GM23338 (cell line): ENCODE measurements at regions not wholly inside any gene's neighbourhood (a gene's known extent, or its start where the extent isn't known, plus 50 kb on each side); places are given as distances from the start of the nearest gene placed in this dataset.

Experiments used
- ATAC-seq: fragments of 200-7000 bp; cut with Tn5 transposase; 3 replicates; pipeline ENCODE4 v1.9.1; 2020
- DNase-seq: peaks from one replicate; pipeline ENCODE4 v3.0.0-alpha.2; 2015; ENCODE audit warnings: low spot score
- H2AFZ ChIP-seq: fragments of 200-600 bp; sonication (generic); 2 replicates; pipeline ENCODE4 v1.8.0; 2016; ENCODE audit warnings: antibody characterized with exemption, mild to moderate bottlenecking, moderate library complexity
- H3F3A ChIP-seq: fragments of 200-600 bp; sonication (generic); replicated peaks from 2 replicates; pipeline ENCODE4 v1.8.0; 2017; ENCODE audit warnings: antibody characterized with exemption, mixed run types, low read depth
- H3K27ac ChIP-seq: fragments of 200-600 bp; sonication (generic); 2 replicates; pipeline ENCODE4 v1.6.1; 2016; ENCODE audit warnings: low read depth
- H3K27me3 ChIP-seq: fragments of 200-600 bp; sonication (generic); 2 replicates; pipeline ENCODE4 v1.8.0; 2016; ENCODE audit warnings: mild to moderate bottlenecking, mixed run types, moderate library complexity; ENCODE audit not compliant: insufficient read depth
- H3K36me3 ChIP-seq: fragments of 200-600 bp; sonication (generic); 2 replicates; pipeline ENCODE4 v1.8.0; 2016; ENCODE audit warnings: mild to moderate bottlenecking; ENCODE audit not compliant: insufficient read depth
- H3K4me1 ChIP-seq: fragments of 200-600 bp; sonication (generic); 2 replicates; pipeline ENCODE4 v1.8.0; 2016; ENCODE audit warnings: mild to moderate bottlenecking, moderate library complexity; ENCODE audit not compliant: insufficient read depth
- H3K4me2 ChIP-seq: fragments of 200-600 bp; sonication (generic); 2 replicates; pipeline ENCODE4 v1.7.1; 2017; ENCODE audit warnings: mixed run types
- H3K4me3 ChIP-seq: fragments of 200-600 bp; sonication (generic); 2 replicates; pipeline ENCODE4 v1.6.1; 2016; ENCODE audit warnings: mixed run types
- H3K79me2 ChIP-seq: fragments of 200-600 bp; sonication (generic); replicated peaks from 2 replicates; pipeline ENCODE4 v1.8.0; 2017; ENCODE audit warnings: mild to moderate bottlenecking; ENCODE audit not compliant: insufficient read depth
- H3K9me2 ChIP-seq: fragments of 200-600 bp; sonication (generic); 2 replicates; pipeline ENCODE4 v1.8.0; 2017; ENCODE audit not compliant: insufficient read depth
- H4K20me1 ChIP-seq: fragments of 200-600 bp; sonication (generic); replicated peaks from 2 replicates; pipeline ENCODE4 v1.8.0; 2017; ENCODE audit warnings: mild to moderate bottlenecking; ENCODE audit not compliant: insufficient read depth
- H3K27ac Mint-ChIP-seq: 2 replicates; pipeline ENCODE4 v1.8.0; 2020; ENCODE audit warnings: inconsistent platforms, mild to moderate bottlenecking, moderate library complexity, mixed read lengths
- H3K27me3 Mint-ChIP-seq: 3 replicates; pipeline ENCODE4 v1.8.0; 2022; ENCODE audit warnings: low read depth, mild to moderate bottlenecking, moderate library complexity, mixed read lengths, inconsistent platforms; ENCODE audit not compliant: insufficient read depth, poor library complexity
- H3K36me3 Mint-ChIP-seq: 3 replicates; pipeline ENCODE4 v1.8.0; 2021; ENCODE audit warnings: low read depth, mild to moderate bottlenecking, inconsistent platforms, moderate library complexity, mixed read lengths
- H3K4me1 Mint-ChIP-seq: 3 replicates; pipeline ENCODE4 v1.8.0; 2020; ENCODE audit warnings: mild to moderate bottlenecking, inconsistent platforms, mixed read lengths
- H3K4me3 Mint-ChIP-seq: 3 replicates; pipeline ENCODE4 v1.8.0; 2021; ENCODE audit warnings: moderate library complexity, mild to moderate bottlenecking, inconsistent platforms, mixed read lengths
- H3K9me3 Mint-ChIP-seq: 3 replicates; pipeline ENCODE4 v1.8.0; 2020; ENCODE audit warnings: moderate library complexity, mild to moderate bottlenecking, inconsistent platforms, mixed read lengths
- CREB1 ChIP-seq: fragments of 250-450 bp; sonication (Bioruptor Pico); IDR thresholded peaks from 2 replicates; pipeline ENCODE4 v1.5.0; 2020; ENCODE audit warnings: low read depth, mild to moderate bottlenecking, moderate library complexity
- EZH2 ChIP-seq: fragments of 200-600 bp; sonication (generic); IDR thresholded peaks from one replicate; pipeline ENCODE4 v1.8.0; 2017; ENCODE audit warnings: antibody characterized with exemption, mild to moderate bottlenecking, low read depth; ENCODE audit not compliant: unreplicated experiment
- EZH2phosphoT487 ChIP-seq: fragments of 200-600 bp; sonication (generic); IDR thresholded peaks from one replicate; pipeline ENCODE4 v1.8.1; 2018; ENCODE audit warnings: antibody characterized with exemption; ENCODE audit not compliant: unreplicated experiment
- JUNB ChIP-seq: IDR thresholded peaks from one replicate; pipeline ENCODE4 v1.6.1; 2016; ENCODE audit warnings: antibody characterized with exemption; ENCODE audit not compliant: unreplicated experiment
- NANOG ChIP-seq: IDR thresholded peaks from 2 replicates; pipeline ENCODE4 v1.6.1; 2016; ENCODE audit warnings: antibody characterized with exemption, borderline replicate concordance
- POLR2AphosphoS5 ChIP-seq: IDR thresholded peaks from 2 replicates; pipeline ENCODE4 v1.6.1; 2016; ENCODE audit warnings: antibody characterized with exemption, low read depth
- STAT1 ChIP-seq: IDR thresholded peaks from one replicate; pipeline ENCODE4 v1.6.1; 2016; ENCODE audit warnings: antibody characterized with exemption; ENCODE audit not compliant: unreplicated experiment
- ZNF114 ChIP-seq: fragments of 250-450 bp; sonication (Bioruptor Pico); IDR thresholded peaks from 2 replicates; pipeline ENCODE4 v1.5.0; 2020; ENCODE audit warnings: mild to moderate bottlenecking, moderate library complexity
- ZNF331 ChIP-seq: fragments of 250-450 bp; sonication (Bioruptor Pico); IDR thresholded peaks from 2 replicates; pipeline ENCODE4 v1.5.0; 2020; ENCODE audit warnings: low read depth, mild to moderate bottlenecking, moderate library complexity
- TF ChIP-seq, protein P1 (sequence below), 2 experiments: fragments of 200-600 bp in 1 of 2; sonication (generic) in 1 of 2; conservative IDR thresholded peaks; 2 replicates each; pipeline versions ENCODE4 v1.5.1 to v1.6.1; 2016 to 2017; ENCODE audit warnings: antibody characterized with exemption in 2 of 2, low read depth in 2 of 2, mild to moderate bottlenecking in 2 of 2, moderate library complexity in 1 of 2
- TF ChIP-seq, protein P2 (sequence below): fragments of 250-450 bp; sonication (Bioruptor Pico); IDR thresholded peaks from 2 replicates; pipeline ENCODE4 v1.5.0; 2020; ENCODE audit warnings: mild to moderate bottlenecking, moderate library complexity
- TF ChIP-seq, protein P3 (sequence below): IDR thresholded peaks from 2 replicates; pipeline ENCODE4 v1.6.1; 2016; ENCODE audit warnings: antibody characterized with exemption
- TF ChIP-seq, protein P4 (sequence below): IDR thresholded peaks from one replicate; pipeline ENCODE4 v1.6.1; 2018; ENCODE audit warnings: antibody characterized with exemption; ENCODE audit not compliant: unreplicated experiment

DNA sequence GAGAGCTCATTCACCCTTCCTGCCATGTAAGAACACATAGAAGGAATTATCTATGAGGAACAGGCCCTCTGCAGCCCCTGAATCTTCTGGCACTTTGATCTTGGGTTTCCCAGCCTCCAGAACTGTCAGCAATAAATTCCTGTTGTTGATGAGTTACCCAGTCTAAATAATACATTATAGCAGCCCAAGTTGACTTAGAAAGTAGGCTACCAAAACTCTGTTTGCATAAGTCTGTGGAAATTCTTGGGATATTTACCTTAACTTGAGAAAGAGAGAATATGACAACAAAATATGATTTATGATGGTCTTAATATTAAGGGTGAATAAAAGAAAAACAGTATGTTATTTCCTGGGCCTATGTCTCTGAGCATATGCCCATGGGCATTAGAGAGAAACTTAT, 433.0 kb upstream of the LMO3 start:
- Mint-ChIP-seq H3K27ac (no peak overlapping the region), H3K9me3 (no peaks in the 10 kb centered on the region), H3K4me3 (no peak overlapping the region), H3K27me3 (peaks cover 5% of the 10 kb centered on the region), H3K4me1 (peaks cover 5% of the 10 kb centered on the region), H3K36me3 (no peaks in the 10 kb centered on the region)
- ATAC-seq (no peak), DNase-seq (no peak)
- Histone ChIP-seq H4K20me1 (no peaks in the 10 kb centered on the region), H3K4me2 (no peak overlapping the region), H3K27ac (no peak overlapping the region), H2AFZ (peak overlapping the region; percentile 8; the same call in 1 of the 2 replicates), H3K79me2 (no peaks in the 10 kb centered on the region), H3K36me3 (no peaks in the 10 kb centered on the region), H3K27me3 (no peaks in the 10 kb centered on the region), H3K4me1 (no peaks in the 10 kb centered on the region), H3K4me3 (no peak overlapping the region), H3K9me2 (no peaks in the 10 kb centered on the region), H3F3A (no peaks in the 10 kb centered on the region)
- TF ChIP-seq, protein P1, sequence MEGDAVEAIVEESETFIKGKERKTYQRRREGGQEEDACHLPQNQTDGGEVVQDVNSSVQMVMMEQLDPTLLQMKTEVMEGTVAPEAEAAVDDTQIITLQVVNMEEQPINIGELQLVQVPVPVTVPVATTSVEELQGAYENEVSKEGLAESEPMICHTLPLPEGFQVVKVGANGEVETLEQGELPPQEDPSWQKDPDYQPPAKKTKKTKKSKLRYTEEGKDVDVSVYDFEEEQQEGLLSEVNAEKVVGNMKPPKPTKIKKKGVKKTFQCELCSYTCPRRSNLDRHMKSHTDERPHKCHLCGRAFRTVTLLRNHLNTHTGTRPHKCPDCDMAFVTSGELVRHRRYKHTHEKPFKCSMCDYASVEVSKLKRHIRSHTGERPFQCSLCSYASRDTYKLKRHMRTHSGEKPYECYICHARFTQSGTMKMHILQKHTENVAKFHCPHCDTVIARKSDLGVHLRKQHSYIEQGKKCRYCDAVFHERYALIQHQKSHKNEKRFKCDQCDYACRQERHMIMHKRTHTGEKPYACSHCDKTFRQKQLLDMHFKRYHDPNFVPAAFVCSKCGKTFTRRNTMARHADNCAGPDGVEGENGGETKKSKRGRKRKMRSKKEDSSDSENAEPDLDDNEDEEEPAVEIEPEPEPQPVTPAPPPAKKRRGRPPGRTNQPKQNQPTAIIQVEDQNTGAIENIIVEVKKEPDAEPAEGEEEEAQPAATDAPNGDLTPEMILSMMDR (conservative IDR thresholded peaks at IDR 0.05; ENCODE audit: low read depth in 2 of 2): no peak
- TF ChIP-seq NANOG (no peak), ZNF114 (CRISPR knock-in tag) (no peak), EZH2phosphoT487 (no peak), STAT1 (no peak), EZH2 (no peak), ZNF331 (CRISPR knock-in tag) (no peak), CREB1 (CRISPR knock-in tag) (no peak), POLR2AphosphoS5 (no peak), JUNB (no peak)
- TF ChIP-seq, protein P2, sequence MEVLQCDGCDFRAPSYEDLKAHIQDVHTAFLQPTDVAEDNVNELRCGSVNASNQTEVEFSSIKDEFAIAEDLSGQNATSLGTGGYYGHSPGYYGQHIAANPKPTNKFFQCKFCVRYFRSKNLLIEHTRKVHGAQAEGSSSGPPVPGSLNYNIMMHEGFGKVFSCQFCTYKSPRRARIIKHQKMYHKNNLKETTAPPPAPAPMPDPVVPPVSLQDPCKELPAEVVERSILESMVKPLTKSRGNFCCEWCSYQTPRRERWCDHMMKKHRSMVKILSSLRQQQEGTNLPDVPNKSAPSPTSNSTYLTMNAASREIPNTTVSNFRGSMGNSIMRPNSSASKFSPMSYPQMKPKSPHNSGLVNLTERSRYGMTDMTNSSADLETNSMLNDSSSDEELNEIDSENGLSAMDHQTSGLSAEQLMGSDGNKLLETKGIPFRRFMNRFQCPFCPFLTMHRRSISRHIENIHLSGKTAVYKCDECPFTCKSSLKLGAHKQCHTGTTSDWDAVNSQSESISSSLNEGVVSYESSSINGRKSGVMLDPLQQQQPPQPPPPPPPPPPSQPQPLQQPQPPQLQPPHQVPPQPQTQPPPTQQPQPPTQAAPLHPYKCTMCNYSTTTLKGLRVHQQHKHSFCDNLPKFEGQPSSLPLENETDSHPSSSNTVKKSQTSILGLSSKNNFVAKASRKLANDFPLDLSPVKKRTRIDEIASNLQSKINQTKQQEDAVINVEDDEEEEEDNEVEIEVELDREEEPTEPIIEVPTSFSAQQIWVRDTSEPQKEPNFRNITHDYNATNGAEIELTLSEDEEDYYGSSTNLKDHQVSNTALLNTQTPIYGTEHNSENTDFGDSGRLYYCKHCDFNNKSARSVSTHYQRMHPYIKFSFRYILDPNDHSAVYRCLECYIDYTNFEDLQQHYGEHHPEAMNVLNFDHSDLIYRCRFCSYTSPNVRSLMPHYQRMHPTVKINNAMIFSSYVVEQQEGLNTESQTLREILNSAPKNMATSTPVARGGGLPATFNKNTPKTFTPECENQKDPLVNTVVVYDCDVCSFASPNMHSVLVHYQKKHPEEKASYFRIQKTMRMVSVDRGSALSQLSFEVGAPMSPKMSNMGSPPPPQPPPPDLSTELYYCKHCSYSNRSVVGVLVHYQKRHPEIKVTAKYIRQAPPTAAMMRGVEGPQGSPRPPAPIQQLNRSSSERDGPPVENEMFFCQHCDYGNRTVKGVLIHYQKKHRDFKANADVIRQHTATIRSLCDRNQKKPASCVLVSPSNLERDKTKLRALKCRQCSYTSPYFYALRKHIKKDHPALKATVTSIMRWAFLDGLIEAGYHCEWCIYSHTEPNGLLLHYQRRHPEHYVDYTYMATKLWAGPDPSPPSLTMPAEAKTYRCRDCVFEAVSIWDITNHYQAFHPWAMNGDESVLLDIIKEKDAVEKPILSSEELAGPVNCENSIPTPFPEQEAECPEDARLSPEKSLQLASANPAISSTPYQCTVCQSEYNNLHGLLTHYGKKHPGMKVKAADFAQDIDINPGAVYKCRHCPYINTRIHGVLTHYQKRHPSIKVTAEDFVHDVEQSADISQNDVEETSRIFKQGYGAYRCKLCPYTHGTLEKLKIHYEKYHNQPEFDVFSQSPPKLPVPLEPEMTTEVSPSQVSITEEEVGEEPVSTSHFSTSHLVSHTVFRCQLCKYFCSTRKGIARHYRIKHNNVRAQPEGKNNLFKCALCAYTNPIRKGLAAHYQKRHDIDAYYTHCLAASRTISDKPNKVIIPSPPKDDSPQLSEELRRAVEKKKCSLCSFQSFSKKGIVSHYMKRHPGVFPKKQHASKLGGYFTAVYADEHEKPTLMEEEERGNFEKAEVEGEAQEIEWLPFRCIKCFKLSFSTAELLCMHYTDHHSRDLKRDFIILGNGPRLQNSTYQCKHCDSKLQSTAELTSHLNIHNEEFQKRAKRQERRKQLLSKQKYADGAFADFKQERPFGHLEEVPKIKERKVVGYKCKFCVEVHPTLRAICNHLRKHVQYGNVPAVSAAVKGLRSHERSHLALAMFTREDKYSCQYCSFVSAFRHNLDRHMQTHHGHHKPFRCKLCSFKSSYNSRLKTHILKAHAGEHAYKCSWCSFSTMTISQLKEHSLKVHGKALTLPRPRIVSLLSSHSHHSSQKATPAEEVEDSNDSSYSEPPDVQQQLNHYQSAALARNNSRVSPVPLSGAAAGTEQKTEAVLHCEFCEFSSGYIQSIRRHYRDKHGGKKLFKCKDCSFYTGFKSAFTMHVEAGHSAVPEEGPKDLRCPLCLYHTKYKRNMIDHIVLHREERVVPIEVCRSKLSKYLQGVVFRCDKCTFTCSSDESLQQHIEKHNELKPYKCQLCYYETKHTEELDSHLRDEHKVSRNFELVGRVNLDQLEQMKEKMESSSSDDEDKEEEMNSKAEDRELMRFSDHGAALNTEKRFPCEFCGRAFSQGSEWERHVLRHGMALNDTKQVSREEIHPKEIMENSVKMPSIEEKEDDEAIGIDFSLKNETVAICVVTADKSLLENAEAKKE (CRISPR knock-in tag): no peak
- TF ChIP-seq, protein P3, sequence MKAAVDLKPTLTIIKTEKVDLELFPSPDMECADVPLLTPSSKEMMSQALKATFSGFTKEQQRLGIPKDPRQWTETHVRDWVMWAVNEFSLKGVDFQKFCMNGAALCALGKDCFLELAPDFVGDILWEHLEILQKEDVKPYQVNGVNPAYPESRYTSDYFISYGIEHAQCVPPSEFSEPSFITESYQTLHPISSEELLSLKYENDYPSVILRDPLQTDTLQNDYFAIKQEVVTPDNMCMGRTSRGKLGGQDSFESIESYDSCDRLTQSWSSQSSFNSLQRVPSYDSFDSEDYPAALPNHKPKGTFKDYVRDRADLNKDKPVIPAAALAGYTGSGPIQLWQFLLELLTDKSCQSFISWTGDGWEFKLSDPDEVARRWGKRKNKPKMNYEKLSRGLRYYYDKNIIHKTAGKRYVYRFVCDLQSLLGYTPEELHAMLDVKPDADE: no peak
- TF ChIP-seq, protein P4, sequence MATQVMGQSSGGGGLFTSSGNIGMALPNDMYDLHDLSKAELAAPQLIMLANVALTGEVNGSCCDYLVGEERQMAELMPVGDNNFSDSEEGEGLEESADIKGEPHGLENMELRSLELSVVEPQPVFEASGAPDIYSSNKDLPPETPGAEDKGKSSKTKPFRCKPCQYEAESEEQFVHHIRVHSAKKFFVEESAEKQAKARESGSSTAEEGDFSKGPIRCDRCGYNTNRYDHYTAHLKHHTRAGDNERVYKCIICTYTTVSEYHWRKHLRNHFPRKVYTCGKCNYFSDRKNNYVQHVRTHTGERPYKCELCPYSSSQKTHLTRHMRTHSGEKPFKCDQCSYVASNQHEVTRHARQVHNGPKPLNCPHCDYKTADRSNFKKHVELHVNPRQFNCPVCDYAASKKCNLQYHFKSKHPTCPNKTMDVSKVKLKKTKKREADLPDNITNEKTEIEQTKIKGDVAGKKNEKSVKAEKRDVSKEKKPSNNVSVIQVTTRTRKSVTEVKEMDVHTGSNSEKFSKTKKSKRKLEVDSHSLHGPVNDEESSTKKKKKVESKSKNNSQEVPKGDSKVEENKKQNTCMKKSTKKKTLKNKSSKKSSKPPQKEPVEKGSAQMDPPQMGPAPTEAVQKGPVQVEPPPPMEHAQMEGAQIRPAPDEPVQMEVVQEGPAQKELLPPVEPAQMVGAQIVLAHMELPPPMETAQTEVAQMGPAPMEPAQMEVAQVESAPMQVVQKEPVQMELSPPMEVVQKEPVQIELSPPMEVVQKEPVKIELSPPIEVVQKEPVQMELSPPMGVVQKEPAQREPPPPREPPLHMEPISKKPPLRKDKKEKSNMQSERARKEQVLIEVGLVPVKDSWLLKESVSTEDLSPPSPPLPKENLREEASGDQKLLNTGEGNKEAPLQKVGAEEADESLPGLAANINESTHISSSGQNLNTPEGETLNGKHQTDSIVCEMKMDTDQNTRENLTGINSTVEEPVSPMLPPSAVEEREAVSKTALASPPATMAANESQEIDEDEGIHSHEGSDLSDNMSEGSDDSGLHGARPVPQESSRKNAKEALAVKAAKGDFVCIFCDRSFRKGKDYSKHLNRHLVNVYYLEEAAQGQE: no peak
